ENCODE measurements at regions not wholly inside any gene's neighbourhood (a gene's known extent, or its start where the extent isn't known, plus 50 kb on each side); places are given as distances from the start of the nearest gene placed in this dataset.

- no peak for TF ChIP-seq CTCF (IDR thresholded peaks at IDR 0.05)
Measured at GRCh38 chr6:129932321-129932720, 71.2 kb upstream of the TMEM244 start.

- TF ChIP-seq CTCF (IDR thresholded peaks at IDR 0.05) = no peak
Measured at GRCh38 chr6:129929433-129929832, 68.3 kb upstream of the TMEM244 start.

GRCh38 chr6:129923530-129924250 lies 62.6 kb upstream of the TMEM244 start:
- TF ChIP-seq CTCF (IDR thresholded peaks at IDR 0.05) = no peak

- TF ChIP-seq CTCF (IDR thresholded peaks at IDR 0.05) = no peak
Measured at GRCh38 chr6:129921169-129921817, 60.2 kb upstream of the TMEM244 start.

GRCh38 chr6:129920103-129920798 lies 59.1 kb upstream of the TMEM244 start:
- no peak for TF ChIP-seq CTCF (IDR thresholded peaks at IDR 0.05)

GRCh38 chr6:129911732-129912131 lies 50.6 kb upstream of the TMEM244 start:
- no peak for TF ChIP-seq CTCF (IDR thresholded peaks at IDR 0.05)
